Fibroblast of pulmonary artery (primary cell): ENCODE measurements at regions not wholly inside any gene's neighbourhood (a gene's known extent, or its start where the extent isn't known, plus 50 kb on each side); places are given as distances from the start of the nearest gene placed in this dataset.

Experiments
- DNase-seq: peaks from one replicate; pipeline ENCODE4 v3.0.0-alpha.2; 2010; ENCODE audit warnings: low read depth
- H3K4me3 ChIP-seq: replicated peaks from 2 replicates; pipeline ENCODE4 v1.5.1; 2011; ENCODE audit warnings: low read depth, mild to moderate bottlenecking, control low read depth, low read length, moderate library complexity
- TF ChIP-seq, protein P1 (sequence below): IDR thresholded peaks from 2 replicates; pipeline ENCODE4 v1.5.1; 2011; ENCODE audit warnings: mild to moderate bottlenecking, control low read depth, low read length, inconsistent platforms; ENCODE audit errors: missing control alignments

DNA sequence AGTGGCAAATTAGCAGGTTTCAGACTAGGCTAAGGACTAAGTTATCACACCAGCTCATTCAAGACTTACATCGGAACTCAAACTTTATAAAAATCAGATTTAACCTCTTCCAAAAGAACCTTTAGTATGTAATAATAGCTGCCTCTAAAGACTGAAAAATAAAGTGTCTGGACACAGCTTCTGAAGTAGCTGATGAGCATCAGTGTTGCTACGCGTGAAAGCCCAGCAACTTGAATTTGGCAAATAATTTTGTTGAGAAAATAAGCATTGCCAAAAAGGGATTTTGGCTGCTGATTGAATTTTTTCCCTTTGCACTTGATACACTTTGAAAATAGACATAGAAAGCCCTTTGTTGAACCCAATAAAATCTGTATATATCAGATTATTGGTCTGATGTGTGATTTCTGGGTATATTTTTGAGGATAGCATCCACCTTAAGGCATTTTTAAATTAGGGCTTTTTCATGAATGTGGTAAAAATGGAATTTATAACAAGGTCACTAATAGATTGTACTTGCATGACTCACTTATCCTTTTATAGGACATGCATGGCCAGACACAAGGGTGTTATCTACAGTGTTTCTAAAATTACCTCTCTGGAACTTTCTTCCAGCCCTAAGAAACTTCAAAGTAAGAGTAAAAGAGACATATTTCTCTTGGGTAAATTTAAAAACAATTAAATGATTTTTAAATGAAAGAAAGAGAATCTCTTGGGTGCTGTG lies 350.4 kb downstream of the TENT5A start:
- peak; percentile 52 for DNase-seq
- TF ChIP-seq, protein P1, sequence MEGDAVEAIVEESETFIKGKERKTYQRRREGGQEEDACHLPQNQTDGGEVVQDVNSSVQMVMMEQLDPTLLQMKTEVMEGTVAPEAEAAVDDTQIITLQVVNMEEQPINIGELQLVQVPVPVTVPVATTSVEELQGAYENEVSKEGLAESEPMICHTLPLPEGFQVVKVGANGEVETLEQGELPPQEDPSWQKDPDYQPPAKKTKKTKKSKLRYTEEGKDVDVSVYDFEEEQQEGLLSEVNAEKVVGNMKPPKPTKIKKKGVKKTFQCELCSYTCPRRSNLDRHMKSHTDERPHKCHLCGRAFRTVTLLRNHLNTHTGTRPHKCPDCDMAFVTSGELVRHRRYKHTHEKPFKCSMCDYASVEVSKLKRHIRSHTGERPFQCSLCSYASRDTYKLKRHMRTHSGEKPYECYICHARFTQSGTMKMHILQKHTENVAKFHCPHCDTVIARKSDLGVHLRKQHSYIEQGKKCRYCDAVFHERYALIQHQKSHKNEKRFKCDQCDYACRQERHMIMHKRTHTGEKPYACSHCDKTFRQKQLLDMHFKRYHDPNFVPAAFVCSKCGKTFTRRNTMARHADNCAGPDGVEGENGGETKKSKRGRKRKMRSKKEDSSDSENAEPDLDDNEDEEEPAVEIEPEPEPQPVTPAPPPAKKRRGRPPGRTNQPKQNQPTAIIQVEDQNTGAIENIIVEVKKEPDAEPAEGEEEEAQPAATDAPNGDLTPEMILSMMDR, result no peak
- H3K4me3 ChIP-seq, result no peak overlapping the region

DNA sequence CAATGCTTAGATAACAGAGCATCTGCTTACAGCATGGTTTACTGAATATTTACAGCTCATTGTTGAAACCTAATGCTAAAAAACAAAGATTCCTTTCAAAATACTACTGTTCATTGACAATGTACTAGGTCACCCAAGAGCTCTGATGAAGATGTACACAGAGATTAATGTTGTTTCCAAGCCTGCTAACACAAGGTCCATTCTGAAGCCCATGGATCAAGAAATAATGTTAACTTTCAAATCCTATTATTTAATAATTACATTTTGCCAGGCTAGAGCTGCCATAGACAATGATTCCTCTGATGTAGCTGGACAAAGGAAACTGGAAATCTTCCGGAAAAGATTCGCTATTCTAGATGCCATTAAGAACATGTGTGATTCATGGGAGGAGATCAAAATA lies 355.6 kb downstream of the TENT5A start:
- no peak for DNase-seq
- TF ChIP-seq, protein P1, result no peak
- H3K4me3 ChIP-seq, result no peak overlapping the region

DNA sequence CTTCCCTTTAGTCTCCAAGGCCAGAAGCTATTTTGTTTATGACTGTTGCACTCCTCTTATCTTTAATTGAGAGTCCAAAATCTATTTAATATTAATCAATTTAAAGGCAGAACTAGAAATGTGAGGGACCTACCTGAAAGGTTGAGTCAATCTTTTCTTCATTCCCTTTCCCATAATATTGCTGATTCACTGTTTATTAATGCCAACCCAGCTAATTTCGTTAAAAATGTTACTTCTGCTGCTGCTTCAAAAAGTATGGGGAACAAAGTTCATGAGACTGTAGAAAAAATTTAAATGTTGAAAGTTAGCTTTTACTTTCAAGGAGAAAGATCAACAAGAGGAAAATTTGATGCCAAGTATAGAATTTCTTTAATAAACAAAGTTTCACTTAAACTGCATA lies 365.3 kb downstream of the TENT5A start:
- no peak for DNase-seq
- TF ChIP-seq, protein P1, result no peak

DNA sequence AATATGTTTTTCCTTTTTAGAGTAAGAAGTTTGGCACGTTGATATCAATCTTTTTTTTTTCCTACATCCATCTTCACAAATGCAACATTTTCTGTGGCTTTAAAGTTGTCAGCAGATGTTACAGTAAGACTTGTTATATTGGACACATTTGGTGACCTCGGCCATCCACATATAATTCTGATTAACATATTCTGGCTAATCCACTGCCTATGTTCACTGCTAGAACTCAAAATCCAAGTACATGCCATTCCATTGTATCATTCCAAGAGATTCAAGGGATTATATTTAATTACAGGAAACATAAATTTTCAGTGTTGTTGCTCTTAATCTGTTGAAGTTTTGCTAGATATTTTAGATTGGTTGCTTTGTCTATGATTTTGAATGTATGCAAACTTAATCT lies 367.6 kb downstream of the TENT5A start:
- no peak for DNase-seq
- TF ChIP-seq, protein P1, result no peak
- H3K4me3 ChIP-seq, result no peak overlapping the region

More for the DNA sequence above, 365.3 kb downstream of the TENT5A start:
- no peak overlapping the region for H3K4me3 ChIP-seq

DNA sequence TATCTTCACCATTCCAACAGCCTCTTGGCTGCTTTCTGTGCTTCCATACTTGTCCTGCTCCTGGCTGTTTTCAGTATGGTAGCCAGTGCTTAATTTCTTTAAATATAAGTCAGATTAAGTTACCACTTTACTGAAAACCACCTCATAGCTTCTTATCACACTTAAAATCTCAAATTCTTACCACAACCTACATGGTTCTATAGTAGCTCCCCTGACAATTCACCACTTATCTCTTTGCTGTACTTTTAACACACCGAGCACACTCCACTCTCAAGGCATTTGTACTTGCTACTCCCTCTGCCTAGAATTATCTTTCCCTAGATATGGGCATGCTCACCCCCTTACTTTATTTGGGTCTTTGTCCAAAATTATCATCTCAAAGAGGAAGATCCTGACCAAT lies 369.0 kb downstream of the TENT5A start:
- no peak overlapping the region for H3K4me3 ChIP-seq
- TF ChIP-seq, protein P1, result no peak
- DNase-seq, result no peak

DNA sequence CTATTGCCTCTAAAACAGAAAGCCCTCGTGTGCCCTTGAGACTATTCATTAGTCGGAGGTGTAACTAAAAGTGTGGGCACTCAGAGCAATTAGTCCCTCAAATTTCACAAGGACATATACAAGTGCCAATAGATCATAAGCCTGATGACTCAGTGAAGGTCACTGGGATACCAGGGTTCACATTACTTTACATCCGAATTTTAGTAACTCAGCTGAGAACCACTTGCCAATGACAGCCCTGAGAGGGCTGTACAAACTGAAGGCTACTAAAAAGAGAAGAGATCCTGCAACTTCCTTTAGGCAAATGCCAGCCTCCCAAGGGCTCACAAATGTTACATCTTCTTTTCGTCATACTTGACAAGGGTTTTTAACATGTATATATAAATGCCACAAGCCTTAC lies 369.6 kb downstream of the TENT5A start:
- TF ChIP-seq, protein P1, result no peak
- DNase-seq, result no peak
- no peak overlapping the region for H3K4me3 ChIP-seq

DNA sequence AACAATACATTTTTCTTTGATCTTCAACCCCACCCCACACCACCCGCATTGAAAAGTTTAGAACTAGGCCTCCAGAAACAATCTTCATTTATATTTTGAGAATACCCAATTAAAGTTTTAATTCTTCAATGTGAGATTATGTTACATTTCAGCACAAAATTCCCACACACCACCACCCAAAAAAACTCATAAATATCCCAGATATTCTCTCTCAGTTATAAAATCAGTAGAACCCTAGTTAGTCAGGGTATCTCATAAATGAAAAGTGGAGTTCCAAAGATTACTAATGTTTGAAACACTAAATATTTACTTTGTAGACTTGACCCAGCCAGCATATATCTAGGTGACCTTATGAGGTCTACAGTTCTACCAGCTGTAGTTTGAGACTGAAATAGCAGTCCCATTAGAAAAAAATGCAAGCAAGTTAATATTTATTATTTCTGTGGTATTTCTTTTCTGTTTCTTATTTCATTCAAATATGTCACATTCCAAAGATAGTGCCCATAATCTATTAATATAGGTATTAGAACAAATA lies 371.0 kb downstream of the TENT5A start:
- TF ChIP-seq, protein P1, result no peak
- H3K4me3 ChIP-seq, result no peak overlapping the region
- no peak for DNase-seq
